ENCODE measurements at regions not wholly inside any gene's neighbourhood (a gene's known extent, or its start where the extent isn't known, plus 50 kb on each side); places are given as distances from the start of the nearest gene placed in this dataset.

- H3K4me3 ChIP-seq (ENCODE audit: control insufficient read depth, low read depth, low read length) = no peak overlapping the region
- DNase-seq (ENCODE audit: low read depth) = no peak
- no peak for TF ChIP-seq CTCF (conservative IDR thresholded peaks at IDR 0.05; ENCODE audit: control insufficient read depth, insufficient read depth, low read depth, low read length)
Measured at GRCh38 chr2:217639481-217639880, 363.3 kb downstream of the TNS1 start.

GRCh38 chr2:217638533-217638932, 364.3 kb downstream of the TNS1 start:
- TF ChIP-seq CTCF (conservative IDR thresholded peaks at IDR 0.05; ENCODE audit: control insufficient read depth, insufficient read depth, low read depth, low read length) = no peak
- DNase-seq (ENCODE audit: low read depth) = no peak
- no peak overlapping the region for H3K4me3 ChIP-seq (ENCODE audit: control insufficient read depth, low read depth, low read length)

DNA sequence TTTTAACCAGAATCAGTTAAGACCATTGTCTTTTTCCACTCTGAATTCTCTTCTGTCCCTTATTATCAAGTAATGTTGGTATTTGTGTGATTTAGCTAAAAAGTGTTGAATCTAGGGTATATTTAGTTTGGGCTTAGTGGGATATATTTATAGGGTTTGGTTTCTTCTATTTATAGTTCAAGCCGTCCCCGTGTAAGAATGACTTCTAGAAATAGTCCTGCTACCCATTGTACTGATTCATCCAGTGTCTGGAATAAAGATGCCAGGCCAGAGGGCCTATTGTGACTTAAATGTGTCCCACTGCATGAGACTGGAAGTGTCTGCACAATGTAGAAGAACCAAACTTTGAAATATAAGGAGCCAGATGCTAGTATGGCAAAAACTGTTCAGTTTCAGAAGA, 364.8 kb downstream of the TNS1 start:
- DNase-seq (ENCODE audit: low read depth) = no peak
- no peak for TF ChIP-seq CTCF (conservative IDR thresholded peaks at IDR 0.05; ENCODE audit: control insufficient read depth, insufficient read depth, low read depth, low read length)
- no peak overlapping the region for H3K4me3 ChIP-seq (ENCODE audit: control insufficient read depth, low read depth, low read length)

DNA sequence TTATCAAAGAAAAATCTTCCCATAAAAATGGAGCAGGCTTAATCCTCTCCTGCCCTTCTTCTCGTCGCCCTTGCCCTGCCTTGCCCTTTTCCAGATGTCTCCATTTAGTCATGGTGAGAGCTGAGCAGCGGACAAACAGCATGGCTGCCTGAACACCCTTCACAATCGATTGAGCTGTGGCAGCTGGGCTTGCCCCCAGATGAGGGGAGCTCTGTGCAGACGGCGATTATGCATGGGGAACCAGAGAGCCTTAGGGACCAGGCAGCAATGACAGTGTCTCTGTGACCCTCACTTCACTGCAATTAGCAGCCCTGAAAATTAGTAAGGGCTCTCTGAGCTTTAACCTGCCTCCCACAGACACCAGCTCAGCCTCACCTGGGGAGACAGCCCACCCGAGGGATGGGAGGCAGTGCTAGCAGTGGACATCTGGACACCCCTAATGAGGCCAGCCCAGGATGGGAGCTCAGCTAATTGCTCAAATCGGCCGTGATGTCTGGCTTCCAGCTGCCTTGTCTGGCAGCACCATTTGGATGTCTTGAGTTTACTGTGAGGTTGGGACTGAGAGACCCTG, 365.7 kb downstream of the TNS1 start:
- TF ChIP-seq CTCF (conservative IDR thresholded peaks at IDR 0.05; ENCODE audit: control insufficient read depth, insufficient read depth, low read depth, low read length) = no peak
- no peak for DNase-seq (ENCODE audit: low read depth)
- no peak overlapping the region for H3K4me3 ChIP-seq (ENCODE audit: control insufficient read depth, low read depth, low read length)

- TF ChIP-seq CTCF (conservative IDR thresholded peaks at IDR 0.05; ENCODE audit: control insufficient read depth, insufficient read depth, low read depth, low read length) = no peak
- DNase-seq (ENCODE audit: low read depth) = no peak
- H3K4me3 ChIP-seq (ENCODE audit: control insufficient read depth, low read depth, low read length) = no peak overlapping the region
Measured at GRCh38 chr2:217636578-217636977, 366.2 kb downstream of the TNS1 start.

- DNase-seq (ENCODE audit: low read depth) = no peak
- TF ChIP-seq CTCF (conservative IDR thresholded peaks at IDR 0.05; ENCODE audit: control insufficient read depth, insufficient read depth, low read depth, low read length) = no peak
- H3K4me3 ChIP-seq (ENCODE audit: control insufficient read depth, low read depth, low read length) = no peak overlapping the region
Measured at GRCh38 chr2:217634871-217635270, 367.9 kb downstream of the TNS1 start.

DNA sequence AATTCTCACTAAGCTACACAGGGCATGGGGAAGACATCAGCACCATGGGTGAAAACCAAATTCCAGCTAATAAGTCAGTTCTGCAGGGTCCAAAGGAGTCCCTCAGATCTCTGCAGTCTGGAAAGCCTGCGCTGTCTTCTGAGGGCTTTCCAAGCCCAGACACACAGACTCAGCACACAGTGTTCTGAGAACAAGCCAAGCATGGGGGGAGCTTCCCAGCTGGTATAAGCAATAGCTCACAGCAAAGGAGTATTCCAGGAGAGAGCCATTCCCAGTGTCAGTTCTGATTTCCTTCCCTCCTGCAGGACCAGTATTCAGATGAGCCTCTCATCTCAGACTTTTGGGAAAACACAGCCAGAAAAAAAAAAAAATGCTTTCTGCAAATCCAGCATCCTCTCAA, 370.8 kb downstream of the TNS1 start:
- no peak overlapping the region for H3K4me3 ChIP-seq (ENCODE audit: control insufficient read depth, low read depth, low read length)
- no peak for DNase-seq (ENCODE audit: low read depth)
- TF ChIP-seq CTCF (conservative IDR thresholded peaks at IDR 0.05; ENCODE audit: control insufficient read depth, insufficient read depth, low read depth, low read length) = no peak
